Brain microvascular endothelial cell (primary cell): ENCODE measurements at regions not wholly inside any gene's neighbourhood (a gene's known extent, or its start where the extent isn't known, plus 50 kb on each side); places are given as distances from the start of the nearest gene placed in this dataset.

Source experiments
- DNase-seq: peaks from one replicate; pipeline ENCODE4 v3.0.0-alpha.2; 2020
- H3K27ac ChIP-seq: fragments of 250-450 bp; sonication (Bioruptor Pico); 2 replicates; pipeline ENCODE4 v1.5.1; 2020; ENCODE audit warnings: mild to moderate bottlenecking, moderate library complexity
- H3K27me3 ChIP-seq: fragments of 250-450 bp; sonication (Bioruptor Pico); replicated peaks from 2 replicates; pipeline ENCODE4 v1.5.1; 2020; ENCODE audit warnings: mild to moderate bottlenecking
- H3K36me3 ChIP-seq: fragments of 250-450 bp; sonication (Bioruptor Pico); replicated peaks from 2 replicates; pipeline ENCODE4 v1.5.1; 2020; ENCODE audit warnings: mild to moderate bottlenecking
- H3K4me3 ChIP-seq: 2 replicates; pipeline ENCODE4 v1.5.1; 2011; ENCODE audit warnings: low read depth, mild to moderate bottlenecking, control low read depth, low read length, moderate library complexity
- CTCF ChIP-seq: IDR thresholded peaks from 2 replicates; pipeline ENCODE4 v1.5.1; 2011; ENCODE audit warnings: low read depth, mild to moderate bottlenecking, moderate library complexity, low read length, control low read depth, inconsistent platforms; ENCODE audit errors: missing control alignments
- in situ Hi-C: cut with HindIII; loops from 2 replicates; pipeline ENCODE4 v1.10.0; 2017; ENCODE audit warnings: low sequenced_read_pairs, low pct_ligation_motif_present

- no peak for TF ChIP-seq CTCF
- no peaks in the 10 kb centered on the region for H3K27me3 ChIP-seq
Observed at GRCh38 chr22:49160261-49161001, 667.2 kb downstream of the BRD1 start.

DNA sequence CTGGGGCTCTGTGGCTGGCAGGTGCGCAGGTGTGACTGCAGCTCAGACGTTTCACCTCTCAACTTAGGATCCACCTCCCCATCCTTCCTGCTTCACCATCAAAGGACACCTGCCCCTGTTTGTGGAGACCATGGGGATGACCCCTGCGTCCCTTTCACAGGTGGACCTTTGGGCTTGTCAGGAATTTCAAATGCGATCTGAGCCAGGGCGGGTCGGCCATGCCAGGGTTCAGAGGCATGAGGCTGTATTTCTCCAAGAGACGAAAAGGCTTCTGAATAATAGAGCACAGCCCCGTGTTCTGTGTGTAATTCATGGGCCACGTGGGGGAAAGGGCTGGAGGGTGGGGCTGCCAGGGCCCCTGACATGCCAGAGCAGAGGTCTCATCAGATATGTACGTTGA lies 668.0 kb downstream of the BRD1 start:
- DNase-seq, result no peak
- Histone ChIP-seq H3K4me3 (no peak overlapping the region), H3K27ac (no peak overlapping the region), H3K36me3 (no peaks in the 10 kb centered on the region), H3K27me3 (no peaks in the 10 kb centered on the region)
- in situ Hi-C loops, result no loop called here
- no peak for TF ChIP-seq CTCF

More at GRCh38 chr22:49160261-49161001, 667.2 kb downstream of the BRD1 start:
- Histone ChIP-seq H3K4me3 (no peak overlapping the region), H3K36me3 (no peaks in the 10 kb centered on the region), H3K27ac (no peak overlapping the region)
- in situ Hi-C loops, result no loop called here
- no peak for DNase-seq

GRCh38 chr22:49158741-49159564 lies 668.7 kb downstream of the BRD1 start:
- TF ChIP-seq CTCF, result no peak
- Histone ChIP-seq H3K4me3 (no peak overlapping the region), H3K27me3 (no peaks in the 10 kb centered on the region), H3K27ac (no peak overlapping the region), H3K36me3 (no peaks in the 10 kb centered on the region)
- DNase-seq, result no peak
- in situ Hi-C loops, result no loop called here

DNA sequence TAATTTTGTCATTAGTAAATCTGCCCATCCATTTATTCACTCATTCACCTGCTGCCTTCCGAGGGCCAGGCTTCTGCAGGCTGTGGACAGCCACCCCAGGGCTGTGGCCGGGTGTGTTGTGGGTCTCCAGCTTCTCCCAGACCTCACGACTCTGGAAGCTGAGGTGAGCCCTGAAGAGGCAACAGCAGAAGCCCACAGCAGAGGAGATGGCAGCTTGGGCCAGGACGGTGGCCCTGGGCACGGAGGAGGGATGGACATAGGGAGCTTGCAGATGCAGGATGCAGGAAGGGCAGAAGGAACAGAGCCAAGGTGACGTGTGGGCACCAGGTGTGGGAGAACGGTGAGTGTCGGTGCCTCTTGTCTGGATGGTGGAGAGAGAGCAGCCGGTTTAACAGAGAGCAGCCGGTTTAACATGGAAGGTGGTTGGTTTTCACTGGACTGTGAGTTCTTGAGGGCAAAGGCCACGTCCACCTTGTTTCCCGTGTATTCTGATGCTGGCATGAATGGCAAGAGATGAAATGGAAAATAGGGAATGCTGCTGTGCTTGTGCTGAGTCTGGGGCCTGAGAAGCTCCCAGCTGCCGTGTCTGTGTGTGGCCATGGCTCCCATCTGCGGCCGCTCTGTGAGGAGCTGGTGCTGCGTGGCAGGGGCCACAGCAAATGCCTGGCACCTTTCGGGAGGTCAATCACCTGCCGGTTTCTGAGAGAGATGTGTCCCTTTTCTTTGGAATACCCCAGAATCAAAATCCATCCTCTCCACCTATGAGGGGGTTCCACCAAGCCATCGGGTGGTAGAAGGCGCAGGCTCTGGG lies 669.9 kb downstream of the BRD1 start:
- no peak for TF ChIP-seq CTCF
- DNase-seq, result no peak
- Histone ChIP-seq H3K27me3 (no peaks in the 10 kb centered on the region), H3K27ac (no peak overlapping the region), H3K4me3 (no peak overlapping the region), H3K36me3 (no peaks in the 10 kb centered on the region)
- in situ Hi-C loops, result no loop called here

- DNase-seq, result no peak
- Histone ChIP-seq H3K27me3 (no peaks in the 10 kb centered on the region), H3K27ac (no peak overlapping the region), H3K36me3 (no peaks in the 10 kb centered on the region), H3K4me3 (no peak overlapping the region)
- in situ Hi-C loops, result no loop called here
- no peak for TF ChIP-seq CTCF
Observed at GRCh38 chr22:49156662-49157285, 670.9 kb downstream of the BRD1 start.
